ENCODE measurements at regions not wholly inside any gene's neighbourhood (a gene's known extent, or its start where the extent isn't known, plus 50 kb on each side); places are given as distances from the start of the nearest gene placed in this dataset.

DNA sequence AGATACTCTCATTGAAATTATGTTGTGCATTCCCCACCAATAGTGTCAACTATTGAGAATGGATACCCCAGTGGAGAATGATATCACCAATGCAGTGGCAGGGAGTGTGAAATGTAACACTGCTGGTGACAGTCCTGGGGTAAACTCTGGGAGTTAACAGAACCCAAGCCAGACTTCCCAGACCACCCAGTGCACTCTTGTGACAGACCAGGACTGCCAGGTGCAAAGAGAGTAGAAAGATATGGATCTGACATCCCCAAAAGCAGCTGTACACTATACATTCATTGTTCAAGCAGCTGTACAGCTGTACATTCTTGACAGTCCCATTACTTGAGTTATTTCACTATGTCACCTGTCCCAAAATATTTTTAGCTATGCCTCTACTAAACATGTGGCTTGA is 886.6 kb downstream of the DIAPH3 start:
- TF ChIP-seq, protein P1, sequence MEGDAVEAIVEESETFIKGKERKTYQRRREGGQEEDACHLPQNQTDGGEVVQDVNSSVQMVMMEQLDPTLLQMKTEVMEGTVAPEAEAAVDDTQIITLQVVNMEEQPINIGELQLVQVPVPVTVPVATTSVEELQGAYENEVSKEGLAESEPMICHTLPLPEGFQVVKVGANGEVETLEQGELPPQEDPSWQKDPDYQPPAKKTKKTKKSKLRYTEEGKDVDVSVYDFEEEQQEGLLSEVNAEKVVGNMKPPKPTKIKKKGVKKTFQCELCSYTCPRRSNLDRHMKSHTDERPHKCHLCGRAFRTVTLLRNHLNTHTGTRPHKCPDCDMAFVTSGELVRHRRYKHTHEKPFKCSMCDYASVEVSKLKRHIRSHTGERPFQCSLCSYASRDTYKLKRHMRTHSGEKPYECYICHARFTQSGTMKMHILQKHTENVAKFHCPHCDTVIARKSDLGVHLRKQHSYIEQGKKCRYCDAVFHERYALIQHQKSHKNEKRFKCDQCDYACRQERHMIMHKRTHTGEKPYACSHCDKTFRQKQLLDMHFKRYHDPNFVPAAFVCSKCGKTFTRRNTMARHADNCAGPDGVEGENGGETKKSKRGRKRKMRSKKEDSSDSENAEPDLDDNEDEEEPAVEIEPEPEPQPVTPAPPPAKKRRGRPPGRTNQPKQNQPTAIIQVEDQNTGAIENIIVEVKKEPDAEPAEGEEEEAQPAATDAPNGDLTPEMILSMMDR (conservative IDR thresholded peaks at IDR 0.05): no peak
- TF ChIP-seq EZH2 (IDR thresholded peaks at IDR 0.05; ENCODE audit: low read depth): no peak
